ENCODE measurements at regions not wholly inside any gene's neighbourhood (a gene's known extent, or its start where the extent isn't known, plus 50 kb on each side); places are given as distances from the start of the nearest gene placed in this dataset.

DNA sequence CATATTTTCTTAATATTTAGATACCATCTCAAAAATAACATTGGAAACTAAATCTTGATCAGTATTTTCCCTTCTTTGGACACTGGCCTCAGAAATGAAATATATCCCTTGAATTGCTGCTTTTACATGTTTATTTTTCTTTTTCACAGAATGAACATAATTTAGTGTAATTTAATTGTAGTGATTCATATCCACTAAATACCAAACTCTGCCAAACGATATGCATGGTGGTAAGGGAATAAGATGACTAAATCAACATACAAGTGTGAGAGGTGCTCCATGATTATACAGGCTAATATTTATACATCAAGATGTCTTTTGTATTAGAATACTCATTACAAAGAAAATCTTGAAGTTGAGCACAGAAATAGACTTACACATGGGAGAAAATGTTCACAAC, 216.8 kb upstream of the PACRGL start:
- Histone ChIP-seq H3K27ac (ENCODE audit: insufficient read length, low read depth, low read length) (no peak overlapping the region), H3K4me1 (ENCODE audit: insufficient read depth, low read length) (no peaks in the 10 kb centered on the region), H4K91ac (ENCODE audit: insufficient read length, low read depth, low read length) (no peak overlapping the region), H2BK12ac (ENCODE audit: insufficient read length, low read depth, low read length) (no peak overlapping the region), H3K4ac (ENCODE audit: low read depth, low read length) (no peak overlapping the region), H3K79me1 (ENCODE audit: insufficient read depth, low read depth, low read length, poor library complexity, severe bottlenecking) (no peaks in the 10 kb centered on the region), H3K4me2 (ENCODE audit: insufficient read depth, insufficient read length, low read length) (no peak overlapping the region), H3K9ac (ENCODE audit: extremely low read depth, insufficient read length, low read length) (no peak overlapping the region), H3K9me3 (ENCODE audit: control insufficient read depth, low read depth, low read length) (no peaks in the 10 kb centered on the region), H3K23ac (ENCODE audit: insufficient read length, low read depth, low read length) (no peak overlapping the region), H3T11ph (ENCODE audit: low read length) (no peak overlapping the region), H3K56ac (ENCODE audit: insufficient read length, low read depth, low read length) (no peak overlapping the region), H2AFZ (ENCODE audit: low read length) (no peak overlapping the region), H2BK5ac (ENCODE audit: insufficient read length, low read length) (no peak overlapping the region), H3K27me3 (ENCODE audit: insufficient read depth, low read length) (no peaks in the 10 kb centered on the region), H4K5ac (ENCODE audit: insufficient read length, low read depth, low read length) (no peak overlapping the region), H3K18ac (ENCODE audit: insufficient read length, low read depth, low read length) (no peak overlapping the region), H2BK20ac (ENCODE audit: low read depth, low read length, poor library complexity, severe bottlenecking) (no peak overlapping the region), H4K20me1 (ENCODE audit: control insufficient read depth, insufficient read depth, insufficient read length) (no peaks in the 10 kb centered on the region), H3K79me2 (ENCODE audit: insufficient read depth, low read length) (no peaks in the 10 kb centered on the region), H3K23me2 (ENCODE audit: insufficient read length, low read depth, low read length, poor library complexity, severe bottlenecking) (no peaks in the 10 kb centered on the region), H2BK15ac (ENCODE audit: low read depth, low read length) (no peak overlapping the region), H2BK120ac (ENCODE audit: low read depth, low read length, poor library complexity, severe bottlenecking) (no peak overlapping the region), H3K14ac (ENCODE audit: insufficient read depth, low read length) (no peak overlapping the region), H2AK5ac (ENCODE audit: insufficient read length, low read length) (no peak overlapping the region), H4K8ac (replicated peaks; ENCODE audit: insufficient read length, low read depth, low read length) (no peak overlapping the region)
- no peak for DNase-seq
- no peak overlapping the region for H3K27ac Mint-ChIP-seq
- H3K4me1 Mint-ChIP-seq, result no peaks in the 10 kb centered on the region
- no peaks in the 10 kb centered on the region for H3K27me3 Mint-ChIP-seq (ENCODE audit: low read depth)
- no CpG with 5 or more reads among the region's 1 CpG for WGBS (ENCODE audit: extremely low coverage, insufficient read length, low lambda C conversion rate)
- H3K36me3 Mint-ChIP-seq (ENCODE audit: insufficient read depth in 1 of 3, low read depth in 3 of 3), result no peaks in the 10 kb centered on the region
- TF ChIP-seq, protein P1, sequence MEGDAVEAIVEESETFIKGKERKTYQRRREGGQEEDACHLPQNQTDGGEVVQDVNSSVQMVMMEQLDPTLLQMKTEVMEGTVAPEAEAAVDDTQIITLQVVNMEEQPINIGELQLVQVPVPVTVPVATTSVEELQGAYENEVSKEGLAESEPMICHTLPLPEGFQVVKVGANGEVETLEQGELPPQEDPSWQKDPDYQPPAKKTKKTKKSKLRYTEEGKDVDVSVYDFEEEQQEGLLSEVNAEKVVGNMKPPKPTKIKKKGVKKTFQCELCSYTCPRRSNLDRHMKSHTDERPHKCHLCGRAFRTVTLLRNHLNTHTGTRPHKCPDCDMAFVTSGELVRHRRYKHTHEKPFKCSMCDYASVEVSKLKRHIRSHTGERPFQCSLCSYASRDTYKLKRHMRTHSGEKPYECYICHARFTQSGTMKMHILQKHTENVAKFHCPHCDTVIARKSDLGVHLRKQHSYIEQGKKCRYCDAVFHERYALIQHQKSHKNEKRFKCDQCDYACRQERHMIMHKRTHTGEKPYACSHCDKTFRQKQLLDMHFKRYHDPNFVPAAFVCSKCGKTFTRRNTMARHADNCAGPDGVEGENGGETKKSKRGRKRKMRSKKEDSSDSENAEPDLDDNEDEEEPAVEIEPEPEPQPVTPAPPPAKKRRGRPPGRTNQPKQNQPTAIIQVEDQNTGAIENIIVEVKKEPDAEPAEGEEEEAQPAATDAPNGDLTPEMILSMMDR (conservative IDR thresholded peaks at IDR 0.05), result no peak
- no peak overlapping the region for H3K4me3 Mint-ChIP-seq
- H3K9me3 Mint-ChIP-seq, result no peaks in the 10 kb centered on the region
